Thoracic aorta (tissue), 2 donors: ENCODE measurements at regions not wholly inside any gene's neighbourhood (a gene's known extent, or its start where the extent isn't known, plus 50 kb on each side); places are given as distances from the start of the nearest gene placed in this dataset.

Experiments used
- ATAC-seq: fragments of 150-250 bp; one replicate; pipeline ENCODE4 v1.8.0; 2017; ENCODE audit warnings: low read depth; ENCODE audit not compliant: insufficient number of reproducible peaks, low FRiP score
- DNase-seq: peaks from one replicate; pipeline ENCODE4 v3.0.0-alpha.2; 2020; ENCODE audit warnings: low spot score
- H3K27ac ChIP-seq, 2 donors: fragments of 200-600 bp; sonication (generic); 1 replicate in 1 of 2; 2 replicates in 1 of 2; pipeline ENCODE4 v1.5.1; 2016; ENCODE audit warnings: mild to moderate bottlenecking in 2 of 2, moderate library complexity in 2 of 2
- H3K27me3 ChIP-seq: fragments of 200-600 bp; sonication (generic); replicated peaks from 2 replicates; pipeline ENCODE4 v1.6.0; 2016; ENCODE audit warnings: mild to moderate bottlenecking; ENCODE audit not compliant: insufficient read depth
- H3K36me3 ChIP-seq: fragments of 200-600 bp; sonication (generic); one replicate; pipeline ENCODE4 v1.5.1; 2016
- H3K4me1 ChIP-seq, 2 donors: fragments of 200-600 bp; sonication (generic); 1 replicate in 1 of 2; 2 replicates in 1 of 2; pipeline versions ENCODE4 v1.5.1 to v1.6.0; 2016; ENCODE audit warnings: low read depth in 2 of 2, mild to moderate bottlenecking in 1 of 2; ENCODE audit not compliant: control insufficient read depth in 1 of 2
- H3K4me3 ChIP-seq: fragments of 200-600 bp; sonication (generic); 2 replicates; pipeline ENCODE4 v1.5.1; 2016; ENCODE audit warnings: mild to moderate bottlenecking
- H3K9me3 ChIP-seq: fragments of 200-600 bp; sonication (generic); 2 replicates; pipeline ENCODE4 v1.5.1; 2016
- TF ChIP-seq, protein P1 (sequence below): fragments of 200-600 bp; sonication (generic); IDR thresholded peaks from one replicate; pipeline ENCODE4 v1.5.1; 2019; ENCODE audit warnings: antibody characterized with exemption

GRCh38 chr10:8602821-8603220 is 548.3 kb downstream of the GATA3 start:
- H3K36me3 ChIP-seq = no peaks in the 10 kb centered on the region
- H3K27ac ChIP-seq = no peak overlapping the region
- ATAC-seq (no peak), DNase-seq (no peak)
- no peak overlapping the region for H3K4me3 ChIP-seq
- H3K4me1 ChIP-seq = no peaks in the 10 kb centered on the region
- TF ChIP-seq, protein P1, sequence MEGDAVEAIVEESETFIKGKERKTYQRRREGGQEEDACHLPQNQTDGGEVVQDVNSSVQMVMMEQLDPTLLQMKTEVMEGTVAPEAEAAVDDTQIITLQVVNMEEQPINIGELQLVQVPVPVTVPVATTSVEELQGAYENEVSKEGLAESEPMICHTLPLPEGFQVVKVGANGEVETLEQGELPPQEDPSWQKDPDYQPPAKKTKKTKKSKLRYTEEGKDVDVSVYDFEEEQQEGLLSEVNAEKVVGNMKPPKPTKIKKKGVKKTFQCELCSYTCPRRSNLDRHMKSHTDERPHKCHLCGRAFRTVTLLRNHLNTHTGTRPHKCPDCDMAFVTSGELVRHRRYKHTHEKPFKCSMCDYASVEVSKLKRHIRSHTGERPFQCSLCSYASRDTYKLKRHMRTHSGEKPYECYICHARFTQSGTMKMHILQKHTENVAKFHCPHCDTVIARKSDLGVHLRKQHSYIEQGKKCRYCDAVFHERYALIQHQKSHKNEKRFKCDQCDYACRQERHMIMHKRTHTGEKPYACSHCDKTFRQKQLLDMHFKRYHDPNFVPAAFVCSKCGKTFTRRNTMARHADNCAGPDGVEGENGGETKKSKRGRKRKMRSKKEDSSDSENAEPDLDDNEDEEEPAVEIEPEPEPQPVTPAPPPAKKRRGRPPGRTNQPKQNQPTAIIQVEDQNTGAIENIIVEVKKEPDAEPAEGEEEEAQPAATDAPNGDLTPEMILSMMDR = no peak
- H3K9me3 ChIP-seq = no peaks in the 10 kb centered on the region
- no peaks in the 10 kb centered on the region for H3K27me3 ChIP-seq

GRCh38 chr10:8614054-8614565 is 559.6 kb downstream of the GATA3 start:
- Histone ChIP-seq H3K9me3 (no peaks in the 10 kb centered on the region), H3K36me3 (no peaks in the 10 kb centered on the region), H3K4me1 (no peaks in the 10 kb centered on the region), H3K27me3 (no peaks in the 10 kb centered on the region), H3K4me3 (no peak overlapping the region), H3K27ac (no peak overlapping the region)
- TF ChIP-seq, protein P1 = no peak
- DNase-seq (no peak), ATAC-seq (no peak)

DNA sequence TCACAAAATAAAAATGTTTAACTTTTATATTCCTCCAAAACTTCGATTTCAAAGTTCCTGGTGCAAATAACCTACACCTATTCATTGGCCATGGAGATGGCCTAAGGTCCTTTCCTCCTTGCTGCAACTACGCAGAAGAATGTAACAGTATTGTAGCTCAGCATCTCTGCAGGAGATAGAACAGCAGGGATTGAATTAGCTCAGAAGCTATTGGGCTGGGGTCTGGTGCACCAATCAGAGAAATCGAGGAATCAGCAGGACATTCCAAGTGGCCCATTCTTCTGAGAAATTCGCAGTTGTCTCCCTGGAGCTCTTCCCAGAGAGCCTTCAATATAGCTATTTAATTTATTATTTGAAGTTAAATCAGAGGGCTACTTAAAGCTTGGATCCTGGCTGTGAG is 560.6 kb downstream of the GATA3 start:
- DNase-seq (no peak), ATAC-seq (no peak)
- Histone ChIP-seq H3K27me3 (no peaks in the 10 kb centered on the region), H3K4me3 (no peak overlapping the region), H3K4me1 (no peaks in the 10 kb centered on the region), H3K36me3 (no peaks in the 10 kb centered on the region), H3K27ac (no peak overlapping the region), H3K9me3 (no peaks in the 10 kb centered on the region)
- TF ChIP-seq, protein P1 = no peak

DNA sequence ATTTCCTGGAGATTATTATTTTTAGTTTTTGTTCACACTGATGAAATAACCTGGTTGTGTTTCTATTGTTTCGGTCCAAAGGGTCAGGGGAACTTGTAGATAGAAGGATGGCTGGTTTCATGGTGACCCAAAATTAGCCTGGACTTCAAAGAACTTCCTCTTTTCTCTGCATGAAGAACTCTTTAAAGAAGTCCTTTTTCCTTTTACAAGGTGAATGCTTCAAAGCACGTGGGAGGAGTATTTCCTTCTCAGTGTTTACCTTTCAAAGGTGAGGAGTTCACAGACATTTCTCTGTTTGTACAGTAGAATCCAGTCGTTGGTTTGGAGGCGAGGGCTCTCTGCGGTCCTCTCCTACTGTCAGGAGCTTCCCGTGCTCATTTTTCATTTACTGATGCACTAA is 561.7 kb downstream of the GATA3 start:
- Histone ChIP-seq H3K27ac (no peak overlapping the region), H3K4me3 (no peak overlapping the region), H3K9me3 (no peaks in the 10 kb centered on the region), H3K4me1 (no peaks in the 10 kb centered on the region), H3K36me3 (no peaks in the 10 kb centered on the region), H3K27me3 (no peaks in the 10 kb centered on the region)
- ATAC-seq (no peak), DNase-seq (no peak)
- TF ChIP-seq, protein P1 = no peak

- H3K9me3 ChIP-seq = no peaks in the 10 kb centered on the region
Observed at GRCh38 chr10:8617792-8618191, 563.3 kb downstream of the GATA3 start.

More at GRCh38 chr10:8617792-8618191, 563.3 kb downstream of the GATA3 start:
- TF ChIP-seq, protein P1 = no peak
- Histone ChIP-seq H3K4me1 (no peaks in the 10 kb centered on the region), H3K4me3 (no peak overlapping the region), H3K27ac (no peak overlapping the region), H3K27me3 (no peaks in the 10 kb centered on the region), H3K36me3 (no peaks in the 10 kb centered on the region)
- no peak for ATAC-seq
- DNase-seq = no peak
